ENCODE measurements at regions not wholly inside any gene's neighbourhood (a gene's known extent, or its start where the extent isn't known, plus 50 kb on each side); places are given as distances from the start of the nearest gene placed in this dataset.
A peak's percentile ranks its signal among the peaks of the same experiment; 100 is the strongest.

DNA sequence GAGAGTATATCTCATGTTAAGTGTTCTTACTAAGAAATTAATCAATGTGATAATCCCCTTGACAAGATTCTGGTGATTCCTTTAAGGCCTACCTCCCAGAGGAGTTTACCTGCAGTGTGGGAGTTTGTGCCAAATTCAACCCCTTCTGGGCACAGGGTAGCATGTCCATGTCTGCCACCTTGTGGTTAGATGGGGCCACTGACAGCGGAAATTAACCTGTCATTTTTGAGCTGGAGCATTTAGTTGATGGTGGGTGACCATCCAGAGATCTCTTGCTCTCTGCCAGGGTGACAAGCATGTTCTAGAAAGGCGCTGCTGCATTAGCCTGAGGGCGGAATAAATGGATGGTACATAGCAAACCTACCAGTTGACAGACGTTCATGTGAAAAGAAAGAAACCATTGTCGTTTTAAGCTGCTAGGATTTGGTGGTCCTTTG is 132.2 kb downstream of the FBXO4 start:
- peaks cover 3 to 4% of the 10 kb centered on the region in 2 experiments; a peak in 1 of 4 replicates for H3K4me1 Mint-ChIP-seq
- H2AFZ ChIP-seq (ENCODE audit: low read length) = no peak overlapping the region

More for the DNA sequence above, 132.2 kb downstream of the FBXO4 start:
- Histone ChIP-seq H2BK20ac (ENCODE audit: low read depth, low read length, poor library complexity, severe bottlenecking) (no peak overlapping the region), H3K9ac (ENCODE audit: extremely low read depth, insufficient read length, low read length) (no peak overlapping the region), H3K56ac (ENCODE audit: insufficient read length, low read depth, low read length) (no peak overlapping the region), H3K23ac (ENCODE audit: insufficient read length, low read depth, low read length) (no peak overlapping the region), H3T11ph (ENCODE audit: low read length) (no peak overlapping the region), H3K27ac (ENCODE audit: insufficient read length, low read depth, low read length) (no peak overlapping the region), H4K91ac (ENCODE audit: insufficient read length, low read depth, low read length) (no peak overlapping the region), H4K20me1 (ENCODE audit: control insufficient read depth, insufficient read depth, insufficient read length) (no peaks in the 10 kb centered on the region), H3K9me3 (ENCODE audit: control insufficient read depth, low read depth, low read length) (no peaks in the 10 kb centered on the region), H3K27me3 (ENCODE audit: insufficient read depth, low read length) (no peaks in the 10 kb centered on the region), H3K79me2 (ENCODE audit: insufficient read depth, low read length) (no peaks in the 10 kb centered on the region), H2BK120ac (ENCODE audit: low read depth, low read length, poor library complexity, severe bottlenecking) (no peak overlapping the region), H2BK5ac (ENCODE audit: insufficient read length, low read length) (no peak overlapping the region), H3K4me1 (ENCODE audit: insufficient read depth, low read length) (no peaks in the 10 kb centered on the region), H4K5ac (ENCODE audit: insufficient read length, low read depth, low read length) (no peak overlapping the region), H3K18ac (ENCODE audit: insufficient read length, low read depth, low read length) (no peak overlapping the region), H3K23me2 (ENCODE audit: insufficient read length, low read depth, low read length, poor library complexity, severe bottlenecking) (no peaks in the 10 kb centered on the region), H4K8ac (replicated peaks; ENCODE audit: insufficient read length, low read depth, low read length) (no peak overlapping the region), H3K4ac (ENCODE audit: low read depth, low read length) (no peak overlapping the region), H2AK5ac (ENCODE audit: insufficient read length, low read length) (no peak overlapping the region), H2BK12ac (ENCODE audit: insufficient read length, low read depth, low read length) (no peak overlapping the region), H2BK15ac (ENCODE audit: low read depth, low read length) (no peak overlapping the region), H3K14ac (ENCODE audit: insufficient read depth, low read length) (no peak overlapping the region), H3K79me1 (ENCODE audit: insufficient read depth, low read depth, low read length, poor library complexity, severe bottlenecking) (no peaks in the 10 kb centered on the region), H3K4me2 (ENCODE audit: insufficient read depth, insufficient read length, low read length) (no peak overlapping the region)
- H3K27ac Mint-ChIP-seq = no peak overlapping the region
- TF ChIP-seq, protein P1, sequence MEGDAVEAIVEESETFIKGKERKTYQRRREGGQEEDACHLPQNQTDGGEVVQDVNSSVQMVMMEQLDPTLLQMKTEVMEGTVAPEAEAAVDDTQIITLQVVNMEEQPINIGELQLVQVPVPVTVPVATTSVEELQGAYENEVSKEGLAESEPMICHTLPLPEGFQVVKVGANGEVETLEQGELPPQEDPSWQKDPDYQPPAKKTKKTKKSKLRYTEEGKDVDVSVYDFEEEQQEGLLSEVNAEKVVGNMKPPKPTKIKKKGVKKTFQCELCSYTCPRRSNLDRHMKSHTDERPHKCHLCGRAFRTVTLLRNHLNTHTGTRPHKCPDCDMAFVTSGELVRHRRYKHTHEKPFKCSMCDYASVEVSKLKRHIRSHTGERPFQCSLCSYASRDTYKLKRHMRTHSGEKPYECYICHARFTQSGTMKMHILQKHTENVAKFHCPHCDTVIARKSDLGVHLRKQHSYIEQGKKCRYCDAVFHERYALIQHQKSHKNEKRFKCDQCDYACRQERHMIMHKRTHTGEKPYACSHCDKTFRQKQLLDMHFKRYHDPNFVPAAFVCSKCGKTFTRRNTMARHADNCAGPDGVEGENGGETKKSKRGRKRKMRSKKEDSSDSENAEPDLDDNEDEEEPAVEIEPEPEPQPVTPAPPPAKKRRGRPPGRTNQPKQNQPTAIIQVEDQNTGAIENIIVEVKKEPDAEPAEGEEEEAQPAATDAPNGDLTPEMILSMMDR (conservative IDR thresholded peaks at IDR 0.05) = peak; percentile 83
- no peaks in the 10 kb centered on the region for H3K36me3 Mint-ChIP-seq (ENCODE audit: insufficient read depth in 1 of 3, low read depth in 3 of 3)
- H3K27me3 Mint-ChIP-seq (ENCODE audit: low read depth) = 0 out of 2 replicates have a peak, but pooled peaks cover 2% of the 10 kb centered on the region
- peak; percentile 73 for DNase-seq
- no peaks in the 10 kb centered on the region for H3K9me3 Mint-ChIP-seq
- H3K4me3 Mint-ChIP-seq = no peak overlapping the region
- no CpG with 5 or more reads among the region's 5 CpGs for WGBS (ENCODE audit: extremely low coverage, insufficient read length, low lambda C conversion rate)
